HUES6 (cell line): ENCODE measurements at regions not wholly inside any gene's neighbourhood (a gene's known extent, or its start where the extent isn't known, plus 50 kb on each side); places are given as distances from the start of the nearest gene placed in this dataset.

Experiments
- H3K27ac ChIP-seq: 2 replicates; pipeline ENCODE4 v1.7.0; 2013; ENCODE audit warnings: low read depth, mild to moderate bottlenecking, low read length, inconsistent platforms
- H3K27me3 ChIP-seq: 2 replicates; pipeline ENCODE4 v1.6.1; 2013; ENCODE audit warnings: low read length; ENCODE audit not compliant: control insufficient read depth, insufficient read depth
- H3K36me3 ChIP-seq: 2 replicates; pipeline ENCODE4 v1.6.1; 2013; ENCODE audit warnings: low read length; ENCODE audit not compliant: control insufficient read depth, insufficient read depth
- H3K4me1 ChIP-seq: 2 replicates; pipeline ENCODE4 v1.6.1; 2013; ENCODE audit warnings: low read length; ENCODE audit not compliant: control insufficient read depth, insufficient read depth
- H3K4me3 ChIP-seq: 2 replicates; pipeline ENCODE4 v1.5.1; 2013; ENCODE audit warnings: low read depth, low read length
- H3K9ac ChIP-seq: one replicate; pipeline ENCODE4 v1.6.1; 2013; ENCODE audit warnings: mild to moderate bottlenecking, low read length
- H3K9me3 ChIP-seq: 2 replicates; pipeline ENCODE4 v1.6.1; 2013; ENCODE audit warnings: low read depth, low read length; ENCODE audit not compliant: control insufficient read depth, insufficient read depth

DNA sequence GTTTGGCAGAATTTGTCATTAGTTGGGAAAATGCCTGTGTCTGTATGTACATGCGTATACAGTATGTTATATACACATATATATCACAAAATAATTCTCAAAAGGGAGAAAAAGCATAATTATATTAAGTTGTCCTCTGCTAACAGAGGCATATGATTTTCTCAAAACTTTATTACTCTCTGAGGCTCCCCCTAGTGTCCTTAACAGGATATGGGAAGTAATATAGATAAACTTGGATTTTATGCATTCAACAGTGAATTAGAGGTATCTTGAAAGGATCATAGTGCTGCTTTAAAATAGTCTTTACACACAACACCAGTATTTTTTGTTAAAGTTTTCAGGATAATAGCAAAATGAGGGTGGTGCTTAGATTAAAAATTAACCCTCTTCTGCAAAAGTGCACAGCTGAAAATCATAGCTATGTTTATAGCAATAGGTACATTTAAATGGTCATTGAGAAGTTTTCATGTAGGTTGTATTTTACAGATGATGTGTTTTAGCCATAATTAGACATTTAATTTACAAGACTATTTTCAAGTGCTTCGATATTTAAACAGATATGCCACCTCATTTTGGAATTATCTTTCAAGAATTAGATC is 454.0 kb upstream of the ROBO2 start:
- no peak overlapping the region for H3K9ac ChIP-seq
- H3K36me3 ChIP-seq, result no peaks in the 10 kb centered on the region
- no peaks in the 10 kb centered on the region for H3K4me1 ChIP-seq
- no peaks in the 10 kb centered on the region for H3K9me3 ChIP-seq
- H3K27me3 ChIP-seq, result no peaks in the 10 kb centered on the region
- no peak overlapping the region for H3K4me3 ChIP-seq
- H3K27ac ChIP-seq, result no peak overlapping the region

- no peak overlapping the region for H3K4me3 ChIP-seq
- H3K4me1 ChIP-seq, result no peaks in the 10 kb centered on the region
- H3K36me3 ChIP-seq, result no peaks in the 10 kb centered on the region
- no peak overlapping the region for H3K27ac ChIP-seq
- H3K27me3 ChIP-seq, result no peaks in the 10 kb centered on the region
- no peaks in the 10 kb centered on the region for H3K9me3 ChIP-seq
- H3K9ac ChIP-seq, result no peak overlapping the region
Measured at GRCh38 chr3:76586471-76586870, 453.4 kb upstream of the ROBO2 start.

DNA sequence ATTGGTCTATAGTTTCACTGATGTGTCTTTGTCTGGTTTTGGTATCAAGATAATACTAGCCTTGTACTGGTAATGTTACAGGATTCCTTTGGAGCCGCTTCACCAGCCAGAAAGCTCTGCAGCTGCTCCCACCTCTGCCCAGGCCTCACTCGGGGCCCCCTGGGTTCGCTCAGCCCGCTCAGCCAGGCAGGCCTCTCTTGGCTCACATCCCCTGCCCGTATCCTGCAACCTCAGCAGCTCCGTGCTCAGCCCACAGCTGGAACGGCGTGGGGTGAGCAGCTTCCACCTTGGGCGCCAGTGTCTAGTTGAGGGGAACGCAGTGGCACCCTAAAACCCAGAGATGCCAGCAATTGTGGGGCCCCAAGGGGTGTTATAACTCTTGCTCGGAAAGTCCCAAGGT is 429.7 kb upstream of the ROBO2 start:
- H3K36me3 ChIP-seq, result no peaks in the 10 kb centered on the region
- H3K27me3 ChIP-seq, result no peaks in the 10 kb centered on the region
- H3K4me1 ChIP-seq, result no peaks in the 10 kb centered on the region
- H3K4me3 ChIP-seq, result no peak overlapping the region
- H3K27ac ChIP-seq, result no peak overlapping the region
- H3K9me3 ChIP-seq, result no peaks in the 10 kb centered on the region
- no peak overlapping the region for H3K9ac ChIP-seq

- Histone ChIP-seq H3K27ac (no peak overlapping the region), H3K9me3 (no peaks in the 10 kb centered on the region), H3K9ac (no peak overlapping the region), H3K4me1 (no peaks in the 10 kb centered on the region), H3K36me3 (no peaks in the 10 kb centered on the region), H3K27me3 (no peaks in the 10 kb centered on the region), H3K4me3 (no peak overlapping the region)
Measured at GRCh38 chr3:76615719-76616118, 424.2 kb upstream of the ROBO2 start.

GRCh38 chr3:76624164-76624563 is 415.7 kb upstream of the ROBO2 start:
- no peak overlapping the region for H3K27ac ChIP-seq
- H3K36me3 ChIP-seq, result no peaks in the 10 kb centered on the region
- H3K9me3 ChIP-seq, result no peaks in the 10 kb centered on the region
- no peaks in the 10 kb centered on the region for H3K4me1 ChIP-seq
- H3K9ac ChIP-seq, result no peak overlapping the region
- no peaks in the 10 kb centered on the region for H3K27me3 ChIP-seq
- no peak overlapping the region for H3K4me3 ChIP-seq

DNA sequence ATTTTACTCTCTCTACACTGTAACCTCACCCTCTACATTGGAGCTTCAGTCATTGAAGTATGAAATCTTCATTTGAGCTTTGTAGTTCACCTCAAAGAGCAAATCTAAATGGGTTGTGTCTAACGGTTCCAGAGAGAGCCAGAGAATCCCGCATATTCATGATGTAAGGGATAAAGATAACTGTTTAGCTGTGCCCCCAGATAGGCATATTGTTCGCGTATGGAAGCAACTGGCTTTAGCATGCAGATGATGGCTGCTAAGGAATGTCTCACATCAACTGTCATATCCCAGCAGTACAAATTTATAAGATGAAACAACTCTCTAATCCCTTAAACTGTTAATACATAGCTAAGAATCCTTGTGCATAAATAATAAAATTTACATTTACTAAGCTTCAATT is 412.7 kb upstream of the ROBO2 start:
- H3K9me3 ChIP-seq, result no peaks in the 10 kb centered on the region
- H3K4me3 ChIP-seq, result no peak overlapping the region
- no peaks in the 10 kb centered on the region for H3K27me3 ChIP-seq
- no peaks in the 10 kb centered on the region; the same call in 1 of the 2 replicates for H3K4me1 ChIP-seq
- H3K36me3 ChIP-seq, result no peaks in the 10 kb centered on the region
- no peak overlapping the region for H3K9ac ChIP-seq
- no peak overlapping the region for H3K27ac ChIP-seq

DNA sequence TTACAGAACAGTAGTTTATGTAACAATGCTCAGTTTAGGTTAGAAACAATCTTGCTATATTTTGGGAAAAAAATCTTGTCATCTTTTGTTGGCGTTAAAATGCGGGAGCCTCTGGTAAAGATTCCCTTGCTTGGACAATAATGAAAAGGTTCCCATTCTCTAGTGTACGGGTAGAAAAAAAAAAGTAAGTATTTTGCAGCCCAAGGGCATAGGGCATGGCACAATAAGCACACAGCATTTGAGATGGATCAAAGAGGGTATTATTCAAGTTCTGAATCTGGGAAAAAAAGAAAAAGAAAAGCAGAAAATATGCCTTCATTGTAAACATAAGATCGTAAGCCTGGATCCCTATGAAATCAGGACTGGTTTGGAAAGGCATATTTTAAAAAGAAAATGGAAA is 408.6 kb upstream of the ROBO2 start:
- H3K4me3 ChIP-seq, result no peak overlapping the region

GRCh38 chr3:76638006-76638405 is 401.9 kb upstream of the ROBO2 start:
- no peak overlapping the region for H3K9ac ChIP-seq
- no peak overlapping the region for H3K4me3 ChIP-seq
- H3K27ac ChIP-seq, result no peak overlapping the region
- peaks cover 9% of the 10 kb centered on the region for H3K4me1 ChIP-seq
- H3K27me3 ChIP-seq, result no peaks in the 10 kb centered on the region
- no peaks in the 10 kb centered on the region for H3K36me3 ChIP-seq
- no peaks in the 10 kb centered on the region for H3K9me3 ChIP-seq

More for the DNA sequence above, 408.6 kb upstream of the ROBO2 start:
- Histone ChIP-seq H3K27ac (no peak overlapping the region), H3K4me1 (peaks cover 14% of the 10 kb centered on the region), H3K9ac (no peak overlapping the region), H3K27me3 (no peaks in the 10 kb centered on the region), H3K36me3 (no peaks in the 10 kb centered on the region), H3K9me3 (no peaks in the 10 kb centered on the region)

DNA sequence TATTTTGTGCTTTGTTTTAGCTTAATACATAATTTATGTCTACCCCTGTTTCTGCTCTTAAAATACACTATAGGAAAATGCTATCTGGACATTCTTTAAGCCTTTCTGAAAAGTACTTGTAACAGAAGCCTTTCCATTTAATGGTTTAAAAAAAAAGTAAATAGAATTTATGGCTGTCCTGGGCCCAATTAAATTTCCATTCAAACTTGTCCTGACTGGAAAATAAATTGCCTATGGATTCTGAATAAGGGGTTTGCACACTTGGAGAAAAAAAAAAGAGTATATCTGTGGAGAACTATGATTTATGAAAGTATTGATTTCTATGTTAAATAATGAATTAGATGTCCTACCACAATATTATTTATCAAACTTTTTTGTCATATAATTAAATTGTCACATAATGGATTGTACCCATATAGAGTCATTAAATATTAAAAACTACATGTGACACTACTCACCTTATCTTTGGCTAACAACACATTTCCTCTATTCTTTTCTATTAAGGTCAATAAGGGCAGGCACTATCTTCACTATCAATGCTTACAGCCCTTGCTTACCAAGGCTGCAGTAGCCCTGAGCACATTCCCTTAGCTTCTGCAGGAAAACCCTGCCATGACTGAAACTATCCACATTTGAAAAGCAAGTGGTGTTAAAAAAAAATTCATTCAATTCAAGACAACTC is 396.1 kb upstream of the ROBO2 start:
- no peak overlapping the region for H3K4me3 ChIP-seq
- H3K9me3 ChIP-seq, result no peaks in the 10 kb centered on the region
- no peaks in the 10 kb centered on the region for H3K27me3 ChIP-seq
- no peak overlapping the region for H3K9ac ChIP-seq
- no peaks in the 10 kb centered on the region for H3K4me1 ChIP-seq
- no peaks in the 10 kb centered on the region for H3K36me3 ChIP-seq
- no peak overlapping the region for H3K27ac ChIP-seq

GRCh38 chr3:76644305-76644675 is 395.6 kb upstream of the ROBO2 start:
- H3K4me3 ChIP-seq, result no peak overlapping the region
- H3K4me1 ChIP-seq, result no peaks in the 10 kb centered on the region
- H3K27me3 ChIP-seq, result no peaks in the 10 kb centered on the region
- H3K27ac ChIP-seq, result no peak overlapping the region
- H3K36me3 ChIP-seq, result no peaks in the 10 kb centered on the region
- no peaks in the 10 kb centered on the region for H3K9me3 ChIP-seq
- H3K9ac ChIP-seq, result no peak overlapping the region

GRCh38 chr3:76645724-76646123 is 394.2 kb upstream of the ROBO2 start:
- Histone ChIP-seq H3K4me3 (no peak overlapping the region), H3K9me3 (no peaks in the 10 kb centered on the region), H3K36me3 (no peaks in the 10 kb centered on the region), H3K9ac (no peak overlapping the region), H3K4me1 (no peaks in the 10 kb centered on the region), H3K27ac (no peak overlapping the region), H3K27me3 (no peaks in the 10 kb centered on the region)
